22Rv1 (cell line): ENCODE measurements at regions not wholly inside any gene's neighbourhood (a gene's known extent, or its start where the extent isn't known, plus 50 kb on each side); places are given as distances from the start of the nearest gene placed in this dataset.

Experiments
- H3K27ac ChIP-seq: fragments of 450-650 bp; 2 replicates; pipeline ENCODE4 v1.5.1; 2017
- ZFX ChIP-seq: fragments of 450-650 bp; IDR thresholded peaks from 2 replicates; pipeline ENCODE4 v1.6.1; 2017; ENCODE audit warnings: antibody characterized with exemption, borderline replicate concordance
- TF ChIP-seq, protein P1 (sequence below): fragments of 450-650 bp; IDR thresholded peaks from 2 replicates; pipeline ENCODE4 v1.5.1; 2017; ENCODE audit warnings: mild to moderate bottlenecking

DNA sequence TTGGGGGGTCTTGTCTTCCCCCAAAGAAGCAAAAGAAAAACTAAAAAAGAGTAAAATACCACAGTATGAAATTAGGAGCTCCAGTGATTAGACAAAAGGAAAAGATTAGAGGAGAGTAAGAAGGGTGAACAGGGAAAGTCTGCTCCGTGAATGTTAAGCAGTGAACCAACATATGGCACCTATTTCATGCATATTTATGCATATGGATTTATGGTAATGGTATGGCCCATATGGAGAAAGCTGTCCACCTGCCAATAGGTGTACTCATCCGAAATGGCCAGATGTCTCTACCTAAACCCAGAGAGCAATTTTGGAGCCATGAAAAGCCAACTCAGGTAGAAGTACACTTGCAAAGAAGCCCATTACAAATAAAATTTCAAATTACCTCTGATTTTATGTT, 404.0 kb upstream of the RAB6C start:
- no peak overlapping the region for H3K27ac ChIP-seq
- TF ChIP-seq, protein P1, sequence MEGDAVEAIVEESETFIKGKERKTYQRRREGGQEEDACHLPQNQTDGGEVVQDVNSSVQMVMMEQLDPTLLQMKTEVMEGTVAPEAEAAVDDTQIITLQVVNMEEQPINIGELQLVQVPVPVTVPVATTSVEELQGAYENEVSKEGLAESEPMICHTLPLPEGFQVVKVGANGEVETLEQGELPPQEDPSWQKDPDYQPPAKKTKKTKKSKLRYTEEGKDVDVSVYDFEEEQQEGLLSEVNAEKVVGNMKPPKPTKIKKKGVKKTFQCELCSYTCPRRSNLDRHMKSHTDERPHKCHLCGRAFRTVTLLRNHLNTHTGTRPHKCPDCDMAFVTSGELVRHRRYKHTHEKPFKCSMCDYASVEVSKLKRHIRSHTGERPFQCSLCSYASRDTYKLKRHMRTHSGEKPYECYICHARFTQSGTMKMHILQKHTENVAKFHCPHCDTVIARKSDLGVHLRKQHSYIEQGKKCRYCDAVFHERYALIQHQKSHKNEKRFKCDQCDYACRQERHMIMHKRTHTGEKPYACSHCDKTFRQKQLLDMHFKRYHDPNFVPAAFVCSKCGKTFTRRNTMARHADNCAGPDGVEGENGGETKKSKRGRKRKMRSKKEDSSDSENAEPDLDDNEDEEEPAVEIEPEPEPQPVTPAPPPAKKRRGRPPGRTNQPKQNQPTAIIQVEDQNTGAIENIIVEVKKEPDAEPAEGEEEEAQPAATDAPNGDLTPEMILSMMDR = no peak
- no peak for TF ChIP-seq ZFX

DNA sequence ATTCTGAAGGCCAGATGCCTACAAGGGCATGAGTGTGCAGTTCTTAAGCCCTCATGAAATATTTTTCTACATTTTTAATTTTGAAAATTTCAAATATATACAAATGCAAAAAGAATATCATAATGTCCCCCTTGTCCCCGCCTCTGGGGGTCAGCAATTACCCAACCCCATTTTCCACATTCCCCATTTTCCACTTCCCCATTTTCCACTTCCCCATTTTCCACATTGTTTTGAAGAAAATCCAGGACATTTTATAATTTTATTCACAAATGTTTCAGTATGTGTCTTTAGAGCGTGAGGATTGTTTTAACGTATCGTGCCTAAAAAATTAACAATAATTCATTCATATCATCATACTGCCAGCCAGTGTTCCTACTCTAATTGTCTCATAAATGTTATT, 403.6 kb upstream of the RAB6C start:
- no peak overlapping the region for H3K27ac ChIP-seq
- TF ChIP-seq, protein P1 = no peak
- TF ChIP-seq ZFX = no peak

DNA sequence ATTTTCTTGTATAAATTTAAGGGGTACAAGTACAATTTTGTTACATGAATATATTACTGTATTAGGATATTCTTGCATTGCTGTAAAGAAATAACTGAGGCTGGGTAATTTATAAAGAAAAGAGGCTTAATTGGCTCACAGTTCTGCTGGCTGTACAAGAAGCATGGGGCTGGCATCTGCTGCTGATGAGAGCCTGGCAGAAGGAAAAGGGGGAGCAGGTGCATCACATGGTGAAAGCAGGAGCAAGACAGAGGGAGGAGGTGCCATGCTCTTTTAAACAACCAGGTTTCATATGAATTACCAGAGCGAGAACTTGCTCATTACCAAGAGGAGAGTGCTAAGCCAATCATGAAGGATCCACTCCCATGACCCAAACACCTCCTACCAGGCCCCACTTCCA, 399.5 kb upstream of the RAB6C start:
- H3K27ac ChIP-seq = no peak overlapping the region
- TF ChIP-seq, protein P1 = no peak
- no peak for TF ChIP-seq ZFX

GRCh38 chr2:129585760-129586159, 393.7 kb upstream of the RAB6C start:
- TF ChIP-seq, protein P1 = no peak
- TF ChIP-seq ZFX = no peak

GRCh38 chr2:129587426-129588064, 391.9 kb upstream of the RAB6C start:
- no peak overlapping the region for H3K27ac ChIP-seq
- TF ChIP-seq, protein P1 = no peak
- no peak for TF ChIP-seq ZFX

More at GRCh38 chr2:129585760-129586159, 393.7 kb upstream of the RAB6C start:
- no peak overlapping the region for H3K27ac ChIP-seq

GRCh38 chr2:129604560-129604959, 374.9 kb upstream of the RAB6C start:
- TF ChIP-seq ZFX = no peak
- TF ChIP-seq, protein P1 = no peak
- H3K27ac ChIP-seq = no peak overlapping the region

DNA sequence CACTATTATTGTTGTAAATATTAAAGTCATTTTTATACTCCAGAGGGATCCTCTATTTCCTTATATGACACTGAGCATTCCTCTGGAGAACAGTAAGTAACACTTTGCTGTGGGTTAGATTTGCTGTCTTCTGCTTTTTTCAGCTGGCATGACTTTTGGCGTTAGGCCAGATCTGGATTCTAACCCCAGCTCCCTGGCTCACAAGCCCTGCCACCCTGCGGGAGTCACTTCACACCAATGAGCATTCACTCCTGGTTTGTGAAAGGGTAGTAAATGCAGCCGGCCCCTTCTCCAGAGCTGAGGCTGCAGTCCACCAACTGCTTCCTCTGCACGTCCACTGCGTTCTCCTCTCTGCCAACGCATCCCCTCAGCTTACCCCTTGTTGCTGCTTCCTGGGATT, 373.8 kb upstream of the RAB6C start:
- TF ChIP-seq, protein P1 = no peak
- TF ChIP-seq ZFX = no peak
- no peak overlapping the region for H3K27ac ChIP-seq
